GM12878 (cell line): ENCODE measurements at regions not wholly inside any gene's neighbourhood (a gene's known extent, or its start where the extent isn't known, plus 50 kb on each side); places are given as distances from the start of the nearest gene placed in this dataset.

Source experiments
- ATAC-seq: fragments of 200-7000 bp; cut with Tn5 transposase; 3 replicates; pipeline ENCODE4 v1.9.1; 2020; ENCODE audit warnings: mild to moderate bottlenecking, moderate library complexity
- BruUV-seq: library from RNA; stranded (reverse); fragments of 400-500 nt; replicated peaks from 2 replicates; lab custom pipeline; 2021; lab: Mats Ljungman, UMichigan
- CTCF ChIA-PET: fragments of 300-600 bp; sonication (Branson Sonifier 250); formaldehyde crosslinking; extraction: SDS; loops from one replicate; lab custom pipeline; 2021; ENCODE audit warnings: inconsistent platforms; lab: Yijun Ruan, JAX
- POLR2A ChIA-PET: fragments of 350-600 bp; formaldehyde crosslinking; extraction: SDS; loops from one replicate; lab custom pipeline; 2021; ENCODE audit warnings: inconsistent platforms; lab: Charles Lee
- RAD21 ChIA-PET: fragments of 300-600 bp; sonication (Branson Sonifier 250); formaldehyde crosslinking; loops from one replicate; lab custom pipeline; 2023; ENCODE audit warnings: antibody characterized with exemption; ENCODE audit not compliant: unreplicated experiment; lab: Charles Lee
- SMC1A ChIA-PET: fragments of 300-600 bp; sonication (Branson Sonifier 250); formaldehyde crosslinking; loops from one replicate; lab custom pipeline; 2023; ENCODE audit not compliant: unreplicated experiment, uncharacterized antibody; lab: Charles Lee
- DNase-seq: peaks from one replicate; pipeline ENCODE4 v3.0.0-alpha.2; 2011; ENCODE audit warnings: low read depth, low spot score
- FAIRE-seq: peaks from 3 replicates; lab custom pipeline; 2011; peaks lifted over from hg19 to GRCh38; lab: Jason Lieb, UNC
- H2AFZ ChIP-seq: 2 replicates; pipeline ENCODE4 v1.6.0; 2011; ENCODE audit warnings: low read depth, low read length, control low read depth; ENCODE audit not compliant: control insufficient read depth
- H3K27ac ChIP-seq: 2 replicates; pipeline ENCODE4 v1.5.1; 2011; ENCODE audit warnings: control low read depth; ENCODE audit not compliant: control insufficient read depth, insufficient read depth
- H3K27me3 ChIP-seq, 2 experiments: replicated peaks in 1 of 2; 2 replicates each; pipeline versions ENCODE4 v1.6.0 to v1.6.1; 2011; ENCODE audit warnings: low read length in 1 of 2; ENCODE audit not compliant: control insufficient read depth in 2 of 2, insufficient read depth in 2 of 2
- H3K36me3 ChIP-seq, 2 experiments: 2 replicates each; pipeline ENCODE4 v1.5.1; 2011; ENCODE audit warnings: low read length in 1 of 2; ENCODE audit not compliant: control insufficient read depth in 2 of 2, insufficient read depth in 2 of 2
- H3K4me1 ChIP-seq: 2 replicates; pipeline ENCODE4 v1.6.1; 2011; ENCODE audit warnings: mild to moderate bottlenecking, low read length, moderate library complexity, mixed read lengths; ENCODE audit not compliant: control insufficient read depth, insufficient read depth
- H3K4me2 ChIP-seq: 2 replicates; pipeline ENCODE4 v1.6.0; 2011; ENCODE audit warnings: control low read depth; ENCODE audit not compliant: control insufficient read depth, insufficient read depth
- H3K4me3 ChIP-seq: fragments of 200-600 bp; sonication (generic); 2 replicates; pipeline ENCODE4 v1.5.1; 2016
- H3K79me2 ChIP-seq: 2 replicates; pipeline ENCODE4 v1.6.0; 2011; ENCODE audit warnings: low read length; ENCODE audit not compliant: control insufficient read depth, insufficient read depth
- H3K9ac ChIP-seq: 2 replicates; pipeline ENCODE4 v1.8.0; 2011; ENCODE audit warnings: low read length, control low read depth, mixed read lengths; ENCODE audit not compliant: control insufficient read depth, insufficient read depth
- H3K9me3 ChIP-seq: replicated peaks from 3 replicates; pipeline ENCODE4 v1.5.1; 2011; ENCODE audit warnings: mild to moderate bottlenecking, low read length; ENCODE audit not compliant: control insufficient read depth, insufficient read depth
- H4K20me1 ChIP-seq: 2 replicates; pipeline ENCODE4 v1.6.0; 2011; ENCODE audit not compliant: control insufficient read depth, insufficient read depth
- CHD2 ChIP-seq: IDR thresholded peaks from 2 replicates; pipeline ENCODE4 v1.6.1; 2011; ENCODE audit warnings: low read depth, low read length, improper control_type of control experiment, borderline replicate concordance
- CTCF ChIP-seq, 3 experiments: IDR thresholded peaks in 2 of 3; conservative IDR thresholded peaks in 1 of 3; 2 replicates each; pipeline ENCODE4 v1.5.1; 2011; ENCODE audit warnings: low read depth in 3 of 3, low read length in 3 of 3, mild to moderate bottlenecking in 3 of 3, control low read depth in 2 of 3, moderate library complexity in 2 of 3, inconsistent platforms in 1 of 3, mixed read lengths in 1 of 3; ENCODE audit not compliant: control insufficient read depth in 2 of 3, insufficient read depth in 1 of 3; ENCODE audit errors: extremely low read depth in 1 of 3
- DPF2 ChIP-seq: fragments of 450-650 bp; IDR thresholded peaks from 2 replicates; pipeline ENCODE4 v1.6.1; 2017; ENCODE audit warnings: mild to moderate bottlenecking
- IKZF2 ChIP-seq, 2 experiments: fragments of 450-650 bp; IDR thresholded peaks; 2 replicates each; pipeline ENCODE4 v1.6.1; 2017; ENCODE audit warnings: mild to moderate bottlenecking in 2 of 2, moderate library complexity in 2 of 2
- MTA3 ChIP-seq: IDR thresholded peaks from 2 replicates; pipeline ENCODE4 v1.6.1; 2012; ENCODE audit warnings: low read length, inconsistent platforms, borderline replicate concordance
- NFXL1 ChIP-seq: fragments of 450-650 bp; IDR thresholded peaks from 2 replicates; pipeline ENCODE4 v1.6.1; 2017; ENCODE audit warnings: antibody characterized with exemption, mild to moderate bottlenecking, borderline replicate concordance
- NFYA ChIP-seq: IDR thresholded peaks from 2 replicates; pipeline ENCODE4 v1.6.1; 2011; ENCODE audit warnings: low read depth, mild to moderate bottlenecking, low read length, improper control_type of control experiment, borderline replicate concordance
- NR2F1 ChIP-seq: fragments of 450-650 bp; conservative IDR thresholded peaks from 2 replicates; pipeline ENCODE4 v1.6.1; 2017; ENCODE audit warnings: mild to moderate bottlenecking
- RCOR1 ChIP-seq: conservative IDR thresholded peaks from 2 replicates; pipeline ENCODE4 v1.6.1; 2012; ENCODE audit warnings: low read depth, low read length, improper control_type of control experiment
- SRF ChIP-seq, 2 experiments: IDR thresholded peaks; 2 replicates each; pipeline ENCODE4 v1.6.1; 2011; ENCODE audit warnings: low read depth in 2 of 2, low read length in 2 of 2, mild to moderate bottlenecking in 1 of 2, moderate library complexity in 1 of 2
- STAT3 ChIP-seq: IDR thresholded peaks from 2 replicates; pipeline ENCODE4 v1.6.1; 2011; ENCODE audit warnings: low read depth, low read length, improper control_type of control experiment
- WGBS: methylation state at CpG from one replicate; pipeline ENCODE4 v1.1.6; 2016; ENCODE audit warnings: low lambda C conversion rate; ENCODE audit not compliant: insufficient replicate concordance, insufficient coverage; ENCODE audit errors: missing lambda C conversion rate; 5-methylcytosine and 5-hydroxymethylcytosine counted together
- in situ Hi-C: fragments of 300-500 bp; cut with MboI; formaldehyde crosslinking; loops from 9 replicates; pipeline ENCODE4 v1.14.3; 2018; ENCODE audit warnings: mixed read lengths
- intact Hi-C: fragments of 100-400 bp; cut with micrococcal nuclease; formaldehyde crosslinking; loops from one replicate; pipeline ENCODE4 v1.14.2; 2022; ENCODE audit not compliant: unreplicated experiment
- TF ChIP-seq, protein P1 (sequence below): fragments of 450-650 bp; IDR thresholded peaks from 2 replicates; pipeline ENCODE4 v1.6.1; 2017; ENCODE audit warnings: mild to moderate bottlenecking, low read depth, inconsistent platforms; ENCODE audit not compliant: poor library complexity, severe bottlenecking
- TF ChIP-seq, protein P2 (sequence below): fragments of 450-650 bp; formaldehyde crosslinking; IDR thresholded peaks from 2 replicates; pipeline ENCODE4 v1.4.0; 2022; ENCODE audit warnings: mild to moderate bottlenecking, moderate library complexity

DNA sequence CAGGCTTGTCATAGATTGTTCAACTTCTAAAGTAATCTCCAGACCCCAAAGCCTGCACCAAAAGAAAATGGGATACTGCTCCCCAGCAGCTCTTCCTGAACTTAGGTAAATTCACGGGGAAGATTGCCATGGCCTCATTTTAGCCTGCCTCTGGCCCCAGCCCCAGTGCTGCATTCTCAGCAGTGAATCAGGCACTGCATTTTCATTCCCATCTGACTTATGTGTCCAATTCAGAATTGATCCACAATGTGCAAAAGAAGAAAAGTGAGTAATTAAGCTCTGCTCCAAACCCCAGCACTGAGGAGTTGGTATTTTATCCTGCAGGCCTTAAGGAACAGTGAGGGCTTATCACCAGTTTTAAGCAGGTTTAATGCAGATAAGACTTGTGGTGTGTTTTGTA lies 176.4 kb downstream of the KCTD12 start:
- Histone ChIP-seq H3K4me1 (no peaks in the 10 kb centered on the region), H3K27me3 (no peaks in the 10 kb centered on the region), H3K79me2 (no peaks in the 10 kb centered on the region), H4K20me1 (no peaks in the 10 kb centered on the region), H2AFZ (no peak overlapping the region), H3K4me2 (no peak overlapping the region), H3K27ac (no peak overlapping the region), H3K36me3 (no peaks in the 10 kb centered on the region), H3K9ac (no peak overlapping the region), H3K4me3 (no peak overlapping the region), H3K9me3 (no peaks in the 10 kb centered on the region)
- RAD21 ChIA-PET, result no interaction called here
- CTCF ChIA-PET, result no interaction called here
- 94% methylated on average over 1 of the region's 1 CpG for WGBS
- in situ Hi-C loops, result no loop called here
- SMC1A ChIA-PET, result interaction anchor here (1.6 kb wide), 1 partner anchor 194 kb away, joined by 3 read pairs; no protein-coding TSS in a partner anchor
- FAIRE-seq (no peak), DNase-seq (no peak), ATAC-seq (no peak)
- POLR2A ChIA-PET, result no interaction called here
- BruUV-seq, result no TSS peak
- intact Hi-C loops, result no loop called here
- no peak for TF ChIP-seq STAT3
- no peak for TF ChIP-seq CHD2
- TF ChIP-seq NR2F1, result no peak
- TF ChIP-seq NFYA, result no peak
- TF ChIP-seq, protein P1, sequence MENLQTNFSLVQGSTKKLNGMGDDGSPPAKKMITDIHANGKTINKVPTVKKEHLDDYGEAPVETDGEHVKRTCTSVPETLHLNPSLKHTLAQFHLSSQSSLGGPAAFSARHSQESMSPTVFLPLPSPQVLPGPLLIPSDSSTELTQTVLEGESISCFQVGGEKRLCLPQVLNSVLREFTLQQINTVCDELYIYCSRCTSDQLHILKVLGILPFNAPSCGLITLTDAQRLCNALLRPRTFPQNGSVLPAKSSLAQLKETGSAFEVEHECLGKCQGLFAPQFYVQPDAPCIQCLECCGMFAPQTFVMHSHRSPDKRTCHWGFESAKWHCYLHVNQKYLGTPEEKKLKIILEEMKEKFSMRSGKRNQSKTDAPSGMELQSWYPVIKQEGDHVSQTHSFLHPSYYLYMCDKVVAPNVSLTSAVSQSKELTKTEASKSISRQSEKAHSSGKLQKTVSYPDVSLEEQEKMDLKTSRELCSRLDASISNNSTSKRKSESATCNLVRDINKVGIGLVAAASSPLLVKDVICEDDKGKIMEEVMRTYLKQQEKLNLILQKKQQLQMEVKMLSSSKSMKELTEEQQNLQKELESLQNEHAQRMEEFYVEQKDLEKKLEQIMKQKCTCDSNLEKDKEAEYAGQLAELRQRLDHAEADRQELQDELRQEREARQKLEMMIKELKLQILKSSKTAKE, result no peak
- TF ChIP-seq DPF2, result no peak
- TF ChIP-seq SRF (IDR thresholded peaks at IDR 0.05; ENCODE audit: low read depth in 2 of 2, low read length in 2 of 2), result no peak
- no peak for TF ChIP-seq NFXL1
- TF ChIP-seq IKZF2 (IDR thresholded peaks at IDR 0.05), result no peak
- TF ChIP-seq, protein P2, sequence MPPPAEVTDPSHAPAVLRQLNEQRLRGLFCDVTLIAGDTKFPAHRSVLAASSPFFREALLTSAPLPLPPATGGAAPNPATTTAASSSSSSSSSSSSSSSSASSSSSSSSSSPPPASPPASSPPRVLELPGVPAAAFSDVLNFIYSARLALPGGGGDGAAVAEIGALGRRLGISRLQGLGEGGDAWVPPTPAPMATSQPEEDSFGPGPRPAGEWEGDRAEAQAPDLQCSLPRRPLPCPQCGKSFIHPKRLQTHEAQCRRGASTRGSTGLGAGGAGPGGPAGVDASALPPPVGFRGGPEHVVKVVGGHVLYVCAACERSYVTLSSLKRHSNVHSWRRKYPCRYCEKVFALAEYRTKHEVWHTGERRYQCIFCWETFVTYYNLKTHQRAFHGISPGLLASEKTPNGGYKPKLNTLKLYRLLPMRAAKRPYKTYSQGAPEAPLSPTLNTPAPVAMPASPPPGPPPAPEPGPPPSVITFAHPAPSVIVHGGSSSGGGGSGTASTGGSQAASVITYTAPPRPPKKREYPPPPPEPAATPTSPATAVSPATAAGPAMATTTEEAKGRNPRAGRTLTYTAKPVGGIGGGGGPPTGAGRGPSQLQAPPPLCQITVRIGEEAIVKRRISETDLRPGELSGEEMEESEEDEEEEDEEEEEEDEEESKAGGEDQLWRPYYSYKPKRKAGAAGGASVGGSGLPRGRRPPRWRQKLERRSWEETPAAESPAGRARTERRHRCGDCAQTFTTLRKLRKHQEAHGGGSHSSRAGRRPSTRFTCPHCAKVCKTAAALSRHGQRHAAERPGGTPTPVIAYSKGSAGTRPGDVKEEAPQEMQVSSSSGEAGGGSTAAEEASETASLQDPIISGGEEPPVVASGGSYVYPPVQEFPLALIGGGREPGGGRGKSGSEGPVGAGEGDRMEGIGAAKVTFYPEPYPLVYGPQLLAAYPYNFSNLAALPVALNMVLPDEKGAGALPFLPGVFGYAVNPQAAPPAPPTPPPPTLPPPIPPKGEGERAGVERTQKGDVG (CRISPR knock-in tag), result no peak
- TF ChIP-seq MTA3, result no peak
- TF ChIP-seq CTCF (IDR thresholded peaks at IDR 0.05 in 2 of 3, conservative IDR thresholded peaks at IDR 0.05 in 1 of 3; ENCODE audit: control insufficient read depth in 2 of 3, extremely low read depth in 1 of 3, insufficient read depth in 1 of 3, low read depth in 3 of 3, low read length in 3 of 3), result no peak
- no peak for TF ChIP-seq RCOR1
